Keratinocyte (primary cell): ENCODE measurements at regions not wholly inside any gene's neighbourhood (a gene's known extent, or its start where the extent isn't known, plus 50 kb on each side); places are given as distances from the start of the nearest gene placed in this dataset.

ENCODE experiments used
- DNase-seq: peaks from one replicate; pipeline ENCODE4 v3.0.0-alpha.2; 2011; ENCODE audit warnings: low read depth, missing footprints, low spot score
- FAIRE-seq: peaks from 2 replicates; lab custom pipeline; 2011; peaks lifted over from hg19 to GRCh38; lab: Jason Lieb, UNC
- H2AFZ ChIP-seq: 2 replicates; pipeline ENCODE4 v1.6.0; 2012; ENCODE audit warnings: low read length, control low read depth, inconsistent platforms; ENCODE audit not compliant: control insufficient read depth
- H3K27ac ChIP-seq: 2 replicates; pipeline ENCODE4 v1.5.1; 2011; ENCODE audit warnings: low read length; ENCODE audit not compliant: control insufficient read depth, insufficient read depth
- H3K27me3 ChIP-seq: 3 replicates; pipeline ENCODE4 v1.6.0; 2011; ENCODE audit warnings: low read length; ENCODE audit not compliant: control insufficient read depth, insufficient read depth; ENCODE audit errors: extremely low read depth
- H3K36me3 ChIP-seq, 2 experiments: 2 replicates in 1 of 2; 3 replicates in 1 of 2; pipeline ENCODE4 v1.5.1; 2011; ENCODE audit warnings: low read length in 2 of 2, mild to moderate bottlenecking in 1 of 2; ENCODE audit not compliant: control insufficient read depth in 2 of 2, insufficient read depth in 2 of 2; ENCODE audit errors: extremely low read depth in 1 of 2
- H3K4me1 ChIP-seq: 3 replicates; pipeline ENCODE4 v1.5.1; 2011; ENCODE audit warnings: low read length; ENCODE audit not compliant: control insufficient read depth, insufficient read depth; ENCODE audit errors: extremely low read depth
- H3K4me2 ChIP-seq: 3 replicates; pipeline ENCODE4 v1.6.0; 2011; ENCODE audit warnings: low read depth, low read length; ENCODE audit not compliant: control insufficient read depth, insufficient read depth; ENCODE audit errors: extremely low read depth
- H3K4me3 ChIP-seq, 3 experiments: fragments of 200-600 bp in 1 of 3; sonication (generic) in 1 of 3; 2 replicates in 2 of 3; 3 replicates in 1 of 3; pipeline ENCODE4 v1.5.1; 2011 to 2016; ENCODE audit warnings: low read length in 3 of 3, mild to moderate bottlenecking in 3 of 3, control low read depth in 2 of 3, inconsistent platforms in 1 of 3, low read depth in 1 of 3, mixed read lengths in 1 of 3, mixed run types in 1 of 3, moderate library complexity in 1 of 3; ENCODE audit not compliant: control insufficient read depth in 2 of 3, insufficient read depth in 2 of 3; ENCODE audit errors: extremely low read depth in 1 of 3
- H3K79me2 ChIP-seq: 2 replicates; pipeline ENCODE4 v1.6.0; 2012; ENCODE audit warnings: low read length; ENCODE audit not compliant: control insufficient read depth, insufficient read depth
- H3K9ac ChIP-seq: 3 replicates; pipeline ENCODE4 v1.6.0; 2011; ENCODE audit warnings: low read length; ENCODE audit not compliant: control insufficient read depth, insufficient read depth; ENCODE audit errors: extremely low read depth
- H3K9me1 ChIP-seq: 3 replicates; pipeline ENCODE4 v1.6.0; 2011; ENCODE audit warnings: low read length; ENCODE audit not compliant: control insufficient read depth, insufficient read depth; ENCODE audit errors: extremely low read depth
- H3K9me3 ChIP-seq: 2 replicates; pipeline ENCODE4 v1.5.1; 2012; ENCODE audit warnings: low read depth, low read length; ENCODE audit not compliant: control insufficient read depth
- H4K20me1 ChIP-seq: 3 replicates; pipeline ENCODE4 v1.6.0; 2011; ENCODE audit warnings: low read length; ENCODE audit not compliant: control insufficient read depth, insufficient read depth; ENCODE audit errors: extremely low read depth
- CTCF ChIP-seq, 3 experiments: IDR thresholded peaks in 1 of 3; conservative IDR thresholded peaks in 1 of 3; optimal IDR thresholded peaks in 1 of 3; 2 replicates in 2 of 3; 3 replicates in 1 of 3; pipeline versions ENCODE3 to v1.5.1; 2011; ENCODE audit warnings: low read length in 3 of 3, mild to moderate bottlenecking in 3 of 3, moderate library complexity in 2 of 3, control low read depth in 1 of 3, inconsistent platforms in 1 of 3; ENCODE audit not compliant: insufficient read depth in 2 of 3; ENCODE audit errors: extremely low read depth in 1 of 3
- EZH2 ChIP-seq: IDR thresholded peaks from one replicate; pipeline ENCODE4 v1.6.1; 2012; ENCODE audit warnings: inconsistent platforms, mild to moderate bottlenecking, low read length, moderate library complexity
- dilution Hi-C: fragments of 300-500 bp; cut with MboI; formaldehyde crosslinking; loops from one replicate; pipeline ENCODE4 v1.7.0; 2020; ENCODE audit warnings: low sequenced_read_pairs; ENCODE audit not compliant: extremely low pct_ligation_motif_present

GRCh38 chr13:74003374-74003773 is 130.8 kb downstream of the KLF12 start:
- Histone ChIP-seq H3K27me3 (no peaks in the 10 kb centered on the region), H3K9me3 (no peaks in the 10 kb centered on the region), H2AFZ (no peak overlapping the region), H3K36me3 (no peaks in the 10 kb centered on the region), H3K27ac (no peak overlapping the region), H3K4me1 (peaks cover 12% of the 10 kb centered on the region), H3K4me3 (no peak overlapping the region), H4K20me1 (no peaks in the 10 kb centered on the region), H3K4me2 (no peak overlapping the region), H3K79me2 (no peaks in the 10 kb centered on the region), H3K9me1 (no peaks in the 10 kb centered on the region), H3K9ac (no peak overlapping the region)
- no peak for DNase-seq
- dilution Hi-C loops, result no loop called here
- FAIRE-seq, result no peak
- TF ChIP-seq EZH2 (no peak), CTCF (optimal IDR thresholded peaks at IDR 0.05 in 1 of 3, IDR thresholded peaks at IDR 0.05 in 1 of 3, conservative IDR thresholded peaks at IDR 0.05 in 1 of 3; ENCODE audit: extremely low read depth in 1 of 3, insufficient read depth in 2 of 3, low read length in 3 of 3) (no peak)

GRCh38 chr13:74000876-74001275 is 133.3 kb downstream of the KLF12 start:
- H4K20me1 ChIP-seq, result no peaks in the 10 kb centered on the region
- H3K4me3 ChIP-seq, result no peak overlapping the region
- no peaks in the 10 kb centered on the region for H3K36me3 ChIP-seq
- DNase-seq (no peak), FAIRE-seq (no peak)
- H3K27ac ChIP-seq, result no peak overlapping the region
- no peaks in the 10 kb centered on the region for H3K9me3 ChIP-seq
- no peaks in the 10 kb centered on the region for H3K79me2 ChIP-seq
- H3K4me2 ChIP-seq, result no peak overlapping the region
- no peaks in the 10 kb centered on the region for H3K27me3 ChIP-seq
- H2AFZ ChIP-seq, result no peak overlapping the region
- dilution Hi-C loops, result no loop called here
- TF ChIP-seq EZH2 (no peak), CTCF (optimal IDR thresholded peaks at IDR 0.05 in 1 of 3, IDR thresholded peaks at IDR 0.05 in 1 of 3, conservative IDR thresholded peaks at IDR 0.05 in 1 of 3; ENCODE audit: extremely low read depth in 1 of 3, insufficient read depth in 2 of 3, low read length in 3 of 3) (no peak)
- H3K9me1 ChIP-seq, result no peaks in the 10 kb centered on the region
- H3K4me1 ChIP-seq, result no peaks in the 10 kb centered on the region
- H3K9ac ChIP-seq, result no peak overlapping the region
